Fibroblast of mammary gland (primary cell): ENCODE measurements at regions not wholly inside any gene's neighbourhood (a gene's known extent, or its start where the extent isn't known, plus 50 kb on each side); places are given as distances from the start of the nearest gene placed in this dataset.

Experiments
- DNase-seq: peaks from one replicate; pipeline ENCODE4 v3.0.0-alpha.2; 2010; ENCODE audit warnings: low read depth
- H3K4me3 ChIP-seq: 2 replicates; pipeline ENCODE4 v1.5.1; 2011; ENCODE audit warnings: low read depth, mild to moderate bottlenecking, low read length, moderate library complexity; ENCODE audit not compliant: control insufficient read depth
- TF ChIP-seq, protein P1 (sequence below): conservative IDR thresholded peaks from 2 replicates; pipeline ENCODE4 v1.5.1; 2011; ENCODE audit warnings: low read depth, low read length, inconsistent platforms; ENCODE audit not compliant: control insufficient read depth, insufficient read depth

- H3K4me3 ChIP-seq: no peak overlapping the region
- TF ChIP-seq, protein P1, sequence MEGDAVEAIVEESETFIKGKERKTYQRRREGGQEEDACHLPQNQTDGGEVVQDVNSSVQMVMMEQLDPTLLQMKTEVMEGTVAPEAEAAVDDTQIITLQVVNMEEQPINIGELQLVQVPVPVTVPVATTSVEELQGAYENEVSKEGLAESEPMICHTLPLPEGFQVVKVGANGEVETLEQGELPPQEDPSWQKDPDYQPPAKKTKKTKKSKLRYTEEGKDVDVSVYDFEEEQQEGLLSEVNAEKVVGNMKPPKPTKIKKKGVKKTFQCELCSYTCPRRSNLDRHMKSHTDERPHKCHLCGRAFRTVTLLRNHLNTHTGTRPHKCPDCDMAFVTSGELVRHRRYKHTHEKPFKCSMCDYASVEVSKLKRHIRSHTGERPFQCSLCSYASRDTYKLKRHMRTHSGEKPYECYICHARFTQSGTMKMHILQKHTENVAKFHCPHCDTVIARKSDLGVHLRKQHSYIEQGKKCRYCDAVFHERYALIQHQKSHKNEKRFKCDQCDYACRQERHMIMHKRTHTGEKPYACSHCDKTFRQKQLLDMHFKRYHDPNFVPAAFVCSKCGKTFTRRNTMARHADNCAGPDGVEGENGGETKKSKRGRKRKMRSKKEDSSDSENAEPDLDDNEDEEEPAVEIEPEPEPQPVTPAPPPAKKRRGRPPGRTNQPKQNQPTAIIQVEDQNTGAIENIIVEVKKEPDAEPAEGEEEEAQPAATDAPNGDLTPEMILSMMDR: no peak
- DNase-seq: peak; percentile 20
These were observed 455.3 kb upstream of the USP24 start for GRCh38 chr1:55670331-55671082.

- no peak overlapping the region for H3K4me3 ChIP-seq
- TF ChIP-seq, protein P1: no peak
- DNase-seq: peak; percentile 78
These were observed 454.1 kb upstream of the USP24 start for GRCh38 chr1:55669293-55669692.

DNA sequence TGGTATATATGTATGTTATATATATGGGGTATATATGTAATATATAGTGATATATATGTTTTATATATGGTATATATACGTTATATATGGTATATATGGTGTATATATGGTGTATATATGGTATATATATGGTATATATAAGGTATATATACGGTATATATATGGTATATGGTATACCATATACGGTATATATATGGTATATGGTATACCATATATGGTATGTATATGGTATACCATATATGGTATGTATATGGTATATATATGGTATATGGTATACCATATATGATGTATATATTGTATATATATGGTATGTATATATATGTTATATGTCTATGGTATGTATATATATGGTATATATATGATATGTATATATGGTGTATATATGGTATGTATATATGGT is 447.7 kb upstream of the USP24 start:
- H3K4me3 ChIP-seq: no peak overlapping the region
- no peak for DNase-seq
- TF ChIP-seq, protein P1: no peak

DNA sequence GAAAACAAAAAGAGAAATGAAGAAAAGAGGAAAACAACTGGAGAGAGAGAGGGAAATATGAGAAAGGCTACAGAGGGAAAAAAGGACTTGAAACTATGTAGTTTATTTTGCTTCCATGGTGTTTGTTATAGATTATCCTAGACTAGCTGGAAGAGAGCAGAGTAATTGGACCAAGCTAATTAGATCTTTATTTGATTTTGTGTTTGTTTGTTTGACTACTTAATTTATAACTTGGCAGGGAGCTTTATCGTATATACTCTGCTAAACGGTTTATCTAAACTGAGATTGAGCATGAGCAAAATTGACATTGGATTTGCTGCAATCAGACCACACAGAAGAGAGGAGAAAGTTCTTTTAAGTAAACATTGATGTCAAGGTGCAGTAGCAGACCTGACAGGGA is 443.8 kb upstream of the USP24 start:
- H3K4me3 ChIP-seq: no peak overlapping the region
- no peak for DNase-seq
- TF ChIP-seq, protein P1: no peak

GRCh38 chr1:55654750-55655149 is 439.6 kb upstream of the USP24 start:
- no peak for DNase-seq
- H3K4me3 ChIP-seq: no peak overlapping the region
- TF ChIP-seq, protein P1: no peak

DNA sequence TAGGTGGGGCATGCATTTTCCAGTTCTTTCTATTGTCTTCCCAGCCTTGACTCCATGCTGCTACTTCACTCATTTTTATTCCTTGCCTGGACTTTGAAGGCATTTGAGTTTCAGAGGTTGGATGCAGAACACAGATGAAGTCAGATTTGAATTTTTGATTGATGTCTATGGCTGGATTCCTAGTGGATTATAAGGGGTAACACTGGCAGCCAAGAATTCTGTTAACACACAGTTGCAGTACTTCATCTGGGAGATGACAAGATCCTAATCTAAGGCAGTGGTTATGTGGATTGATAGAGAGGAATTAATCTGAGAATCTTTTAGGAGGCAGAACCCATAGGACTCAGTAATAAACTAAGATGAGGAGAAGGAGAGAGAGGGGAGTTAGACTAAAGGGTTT is 439.0 kb upstream of the USP24 start:
- no peak for DNase-seq
- TF ChIP-seq, protein P1: no peak

More for the DNA sequence above, 439.0 kb upstream of the USP24 start:
- H3K4me3 ChIP-seq: no peak overlapping the region
